ENCODE measurements at regions not wholly inside any gene's neighbourhood (a gene's known extent, or its start where the extent isn't known, plus 50 kb on each side); places are given as distances from the start of the nearest gene placed in this dataset.

- no peak for TF ChIP-seq CTCF (conservative IDR thresholded peaks at IDR 0.05; ENCODE audit: low read length)
- no peak for TF ChIP-seq EZH2phosphoT487 (IDR thresholded peaks at IDR 0.05; ENCODE audit: borderline replicate concordance)
- Histone ChIP-seq H3K27me3 (ENCODE audit: insufficient read depth, low read length, poor library complexity, severe bottlenecking) (no peaks in the 10 kb centered on the region), H4K20me1 (ENCODE audit: insufficient read depth, low read length, poor library complexity, severe bottlenecking) (no peaks in the 10 kb centered on the region), H3K4me1 (ENCODE audit: insufficient read depth, low read length, poor library complexity, severe bottlenecking) (no peaks in the 10 kb centered on the region), H3K36me3 (ENCODE audit: insufficient read depth, low read length) (no peaks in the 10 kb centered on the region), H3K4me2 (ENCODE audit: low read depth, low read length, poor library complexity, severe bottlenecking) (no peak overlapping the region), H3K9ac (ENCODE audit: low read depth, low read length, poor library complexity, severe bottlenecking) (no peak overlapping the region), H3K9me2 (replicated peaks; ENCODE audit: low read depth, low read length) (no peaks in the 10 kb centered on the region), H3K79me2 (ENCODE audit: insufficient read depth, low read length) (no peaks in the 10 kb centered on the region), H3K9me3 (ENCODE audit: insufficient read depth, low read depth, low read length) (0 out of 2 replicates have a peak, but pooled peaks cover 8% of the 10 kb centered on the region), H3F3A (ENCODE audit: low read depth) (no peaks in the 10 kb centered on the region), H3K4me3 (ENCODE audit: low read length, poor library complexity, severe bottlenecking) (no peak overlapping the region), H2AFZ (ENCODE audit: low read length) (no peak overlapping the region)
Measured at GRCh38 chr12:114850661-114851275, 166.8 kb upstream of the TBX3 start.

GRCh38 chr12:114848666-114849065, 164.7 kb upstream of the TBX3 start:
- H3K9ac ChIP-seq (ENCODE audit: low read depth, low read length, poor library complexity, severe bottlenecking) = no peak overlapping the region
- no peaks in the 10 kb centered on the region for H3F3A ChIP-seq (ENCODE audit: low read depth)
- H3K27me3 ChIP-seq (ENCODE audit: insufficient read depth, low read length, poor library complexity, severe bottlenecking) = no peaks in the 10 kb centered on the region
- H3K36me3 ChIP-seq (ENCODE audit: insufficient read depth, low read length) = no peaks in the 10 kb centered on the region
- H4K20me1 ChIP-seq (ENCODE audit: insufficient read depth, low read length, poor library complexity, severe bottlenecking) = no peaks in the 10 kb centered on the region
- no peaks in the 10 kb centered on the region for H3K4me1 ChIP-seq (ENCODE audit: insufficient read depth, low read length, poor library complexity, severe bottlenecking)
- no peak overlapping the region for H3K4me2 ChIP-seq (ENCODE audit: low read depth, low read length, poor library complexity, severe bottlenecking)
- no peak overlapping the region for H2AFZ ChIP-seq (ENCODE audit: low read length)
- TF ChIP-seq CTCF (conservative IDR thresholded peaks at IDR 0.05; ENCODE audit: low read length) = no peak
- H3K9me3 ChIP-seq (ENCODE audit: insufficient read depth, low read depth, low read length) = peaks cover 5% of the 10 kb centered on the region; the same call in 1 of the 2 replicates
- H3K9me2 ChIP-seq (replicated peaks; ENCODE audit: low read depth, low read length) = no peaks in the 10 kb centered on the region
- H3K4me3 ChIP-seq (ENCODE audit: low read length, poor library complexity, severe bottlenecking) = no peak overlapping the region
- H3K79me2 ChIP-seq (ENCODE audit: insufficient read depth, low read length) = no peaks in the 10 kb centered on the region

- TF ChIP-seq CTCF (conservative IDR thresholded peaks at IDR 0.05; ENCODE audit: low read length) = no peak
- no peak for TF ChIP-seq EZH2phosphoT487 (IDR thresholded peaks at IDR 0.05; ENCODE audit: borderline replicate concordance)
- no peak overlapping the region for H2AFZ ChIP-seq (ENCODE audit: low read length)
- no peaks in the 10 kb centered on the region for H3K9me2 ChIP-seq (replicated peaks; ENCODE audit: low read depth, low read length)
- no peak overlapping the region for H3K9ac ChIP-seq (ENCODE audit: low read depth, low read length, poor library complexity, severe bottlenecking)
- H3K4me1 ChIP-seq (ENCODE audit: insufficient read depth, low read length, poor library complexity, severe bottlenecking) = no peaks in the 10 kb centered on the region
- no peaks in the 10 kb centered on the region for H3K36me3 ChIP-seq (ENCODE audit: insufficient read depth, low read length)
- H3F3A ChIP-seq (ENCODE audit: low read depth) = no peaks in the 10 kb centered on the region
- no peak overlapping the region for H3K4me3 ChIP-seq (ENCODE audit: low read length, poor library complexity, severe bottlenecking)
- no peak overlapping the region for H3K4me2 ChIP-seq (ENCODE audit: low read depth, low read length, poor library complexity, severe bottlenecking)
- no peaks in the 10 kb centered on the region for H3K27me3 ChIP-seq (ENCODE audit: insufficient read depth, low read length, poor library complexity, severe bottlenecking)
- H4K20me1 ChIP-seq (ENCODE audit: insufficient read depth, low read length, poor library complexity, severe bottlenecking) = no peaks in the 10 kb centered on the region
- peaks cover 3% of the 10 kb centered on the region; the same call in 1 of the 2 replicates for H3K9me3 ChIP-seq (ENCODE audit: insufficient read depth, low read depth, low read length)
- H3K79me2 ChIP-seq (ENCODE audit: insufficient read depth, low read length) = no peaks in the 10 kb centered on the region
Measured at GRCh38 chr12:114847441-114848035, 163.6 kb upstream of the TBX3 start.

All from Loucy (cell line).